PC-3 (cell line): ENCODE measurements at regions not wholly inside any gene's neighbourhood (a gene's known extent, or its start where the extent isn't known, plus 50 kb on each side); places are given as distances from the start of the nearest gene placed in this dataset.

ENCODE experiments used
- ATAC-seq: fragments of 200-7000 bp; cut with Tn5 transposase; 2 replicates; pipeline ENCODE4 v1.9.1; 2020; ENCODE audit warnings: mild to moderate bottlenecking, moderate library complexity
- BruUV-seq: library from RNA; stranded (reverse); fragments of 400-500 nt; replicated peaks from 2 replicates; lab custom pipeline; 2021; lab: Mats Ljungman, UMichigan
- CTCF ChIA-PET: fragments of 300-600 bp; sonication (Branson Sonifier 250); formaldehyde crosslinking; loops from one replicate; lab custom pipeline; 2022; ENCODE audit warnings: antibody characterized with exemption; lab: Charles Lee
- POLR2A ChIA-PET: fragments of 300-600 bp; sonication (Branson Sonifier 250); formaldehyde crosslinking; loops from one replicate; lab custom pipeline; 2022; ENCODE audit warnings: antibody characterized with exemption; ENCODE audit not compliant: unreplicated experiment; lab: Charles Lee
- DNase-seq: peaks from one replicate; pipeline ENCODE4 v3.0.0-alpha.2; 2015
- H2AFZ ChIP-seq: fragments of 300-600 bp; sonication (generic); 2 replicates; pipeline ENCODE4 v1.6.0; 2016; ENCODE audit warnings: antibody characterized with exemption, low read length
- H3F3A ChIP-seq: fragments of 300-600 bp; sonication (generic); one replicate; pipeline ENCODE4 v1.6.0; 2017; ENCODE audit warnings: antibody characterized with exemption, low read length, control low read depth, mild to moderate bottlenecking; ENCODE audit not compliant: unreplicated experiment
- H3K27ac ChIP-seq: fragments of 300-600 bp; sonication (generic); 2 replicates; pipeline ENCODE4 v1.5.1; 2016; ENCODE audit warnings: mild to moderate bottlenecking, low read length
- H3K27me3 ChIP-seq: fragments of 300-600 bp; sonication (generic); 2 replicates; pipeline ENCODE4 v1.6.1; 2016; ENCODE audit warnings: low read length, mixed read lengths
- H3K36me3 ChIP-seq: fragments of 300-600 bp; sonication (generic); 2 replicates; pipeline ENCODE4 v1.6.1; 2016; ENCODE audit warnings: low read depth, mixed run types, low read length, mixed read lengths
- H3K4me1 ChIP-seq: fragments of 300-600 bp; sonication (generic); 2 replicates; pipeline ENCODE4 v1.5.1; 2016; ENCODE audit warnings: low read length; ENCODE audit not compliant: insufficient read depth
- H3K4me2 ChIP-seq: fragments of 300-600 bp; sonication (generic); 2 replicates; pipeline ENCODE4 v1.6.0; 2016; ENCODE audit warnings: low read length
- H3K4me3 ChIP-seq: fragments of 300-600 bp; sonication (generic); 2 replicates; pipeline ENCODE4 v1.5.1; 2016; ENCODE audit warnings: mild to moderate bottlenecking, low read length, mixed read lengths
- H3K79me2 ChIP-seq: fragments of 300-600 bp; sonication (generic); 2 replicates; pipeline ENCODE4 v1.6.1; 2017; ENCODE audit warnings: low read length, mixed read lengths
- H3K9ac ChIP-seq: fragments of 300-600 bp; sonication (generic); 2 replicates; pipeline ENCODE4 v1.6.0; 2016; ENCODE audit warnings: mild to moderate bottlenecking, low read length
- H3K9me2 ChIP-seq: fragments of 300-600 bp; sonication (generic); replicated peaks from 2 replicates; pipeline ENCODE4 v1.6.1; 2016; ENCODE audit warnings: mixed run types, low read length, mixed read lengths
- H3K9me3 ChIP-seq: fragments of 300-600 bp; sonication (generic); 2 replicates; pipeline ENCODE4 v1.6.1; 2016; ENCODE audit warnings: low read length, mixed read lengths
- H4K20me1 ChIP-seq: fragments of 300-600 bp; sonication (generic); 2 replicates; pipeline ENCODE4 v1.6.1; 2016; ENCODE audit warnings: low read length, mixed read lengths
- EZH2 ChIP-seq: fragments of 300-600 bp; sonication (generic); IDR thresholded peaks from one replicate; pipeline ENCODE4 v1.6.1; 2017; ENCODE audit warnings: antibody characterized with exemption, mild to moderate bottlenecking, low read length; ENCODE audit not compliant: unreplicated experiment
- EZH2phosphoT487 ChIP-seq: fragments of 300-600 bp; sonication (generic); IDR thresholded peaks from 2 replicates; pipeline ENCODE4 v1.6.1; 2018; ENCODE audit warnings: mild to moderate bottlenecking, antibody characterized with exemption, low read length, borderline replicate concordance
- intact Hi-C: fragments of 100-400 bp; cut with micrococcal nuclease; formaldehyde crosslinking; loops from 2 replicates; pipeline ENCODE4 v1.9.0; 2023
- TF ChIP-seq, protein P1 (sequence below): fragments of 300-600 bp; sonication (generic); conservative IDR thresholded peaks from 2 replicates; pipeline ENCODE4 v1.5.1; 2017; ENCODE audit warnings: antibody characterized with exemption, low read depth, mild to moderate bottlenecking, low read length

DNA sequence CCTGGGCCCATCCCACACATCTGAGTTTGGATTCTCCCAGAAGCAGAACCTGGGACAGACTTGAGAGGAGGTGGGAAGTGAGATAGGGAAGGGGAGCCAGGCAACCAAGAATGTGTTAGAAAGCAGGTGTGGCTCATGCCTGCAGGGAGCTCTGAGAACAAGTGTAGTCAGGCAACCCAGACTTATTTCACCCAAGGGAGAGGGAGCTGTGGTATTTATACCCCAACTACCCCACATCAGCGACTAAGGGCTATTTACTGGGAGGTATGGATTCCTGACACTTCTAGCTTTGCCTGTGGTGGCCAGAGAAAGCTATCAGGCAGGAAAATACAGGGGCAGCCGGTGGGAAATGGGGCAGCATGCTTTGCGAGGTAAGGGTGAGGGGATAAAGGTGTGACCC lies 125.8 kb upstream of the MSX1 start:
- ChIA-PET CTCF (no interaction called here), POLR2A (no interaction called here)
- no peaks in the 10 kb centered on the region for H3K4me1 ChIP-seq
- H3K27ac ChIP-seq, result no peak overlapping the region
- H3K9ac ChIP-seq, result no peak overlapping the region
- H3K27me3 ChIP-seq, result no peaks in the 10 kb centered on the region
- no peaks in the 10 kb centered on the region for H3K36me3 ChIP-seq
- H2AFZ ChIP-seq, result no peak overlapping the region
- no peaks in the 10 kb centered on the region for H3K9me2 ChIP-seq
- intact Hi-C loops, result no loop called here
- no TSS peak for BruUV-seq
- no peaks in the 10 kb centered on the region for H3K9me3 ChIP-seq
- TF ChIP-seq, protein P1, sequence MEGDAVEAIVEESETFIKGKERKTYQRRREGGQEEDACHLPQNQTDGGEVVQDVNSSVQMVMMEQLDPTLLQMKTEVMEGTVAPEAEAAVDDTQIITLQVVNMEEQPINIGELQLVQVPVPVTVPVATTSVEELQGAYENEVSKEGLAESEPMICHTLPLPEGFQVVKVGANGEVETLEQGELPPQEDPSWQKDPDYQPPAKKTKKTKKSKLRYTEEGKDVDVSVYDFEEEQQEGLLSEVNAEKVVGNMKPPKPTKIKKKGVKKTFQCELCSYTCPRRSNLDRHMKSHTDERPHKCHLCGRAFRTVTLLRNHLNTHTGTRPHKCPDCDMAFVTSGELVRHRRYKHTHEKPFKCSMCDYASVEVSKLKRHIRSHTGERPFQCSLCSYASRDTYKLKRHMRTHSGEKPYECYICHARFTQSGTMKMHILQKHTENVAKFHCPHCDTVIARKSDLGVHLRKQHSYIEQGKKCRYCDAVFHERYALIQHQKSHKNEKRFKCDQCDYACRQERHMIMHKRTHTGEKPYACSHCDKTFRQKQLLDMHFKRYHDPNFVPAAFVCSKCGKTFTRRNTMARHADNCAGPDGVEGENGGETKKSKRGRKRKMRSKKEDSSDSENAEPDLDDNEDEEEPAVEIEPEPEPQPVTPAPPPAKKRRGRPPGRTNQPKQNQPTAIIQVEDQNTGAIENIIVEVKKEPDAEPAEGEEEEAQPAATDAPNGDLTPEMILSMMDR, result no peak
- no peak for TF ChIP-seq EZH2
- TF ChIP-seq EZH2phosphoT487, result no peak
- DNase-seq (no peak), ATAC-seq (no peak)
- H3F3A ChIP-seq, result no peaks in the 10 kb centered on the region
- no peak overlapping the region for H3K4me3 ChIP-seq
- no peak overlapping the region for H3K4me2 ChIP-seq
- no peaks in the 10 kb centered on the region for H3K79me2 ChIP-seq
- no peaks in the 10 kb centered on the region for H4K20me1 ChIP-seq

DNA sequence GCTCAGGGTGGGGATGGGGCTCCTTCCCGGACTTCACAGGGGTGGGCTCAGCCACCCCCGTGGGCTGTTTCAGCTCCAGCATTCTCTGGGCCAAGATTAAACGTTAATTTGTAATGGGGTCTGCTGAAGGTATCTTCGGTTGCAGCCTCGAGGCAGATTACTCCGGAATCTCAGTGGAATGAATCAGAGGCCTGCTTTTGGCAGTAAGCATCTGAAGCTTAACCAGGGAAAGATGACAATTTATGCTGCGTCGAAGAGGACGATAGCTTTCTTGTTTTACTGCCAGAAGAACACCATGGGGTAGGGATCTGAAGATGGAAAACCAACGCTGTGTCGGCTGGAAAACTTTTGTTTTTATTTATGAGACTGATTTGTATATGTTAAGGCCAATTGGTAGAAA lies 129.2 kb upstream of the MSX1 start:
- H3K27me3 ChIP-seq, result no peaks in the 10 kb centered on the region
- no peaks in the 10 kb centered on the region for H3K9me3 ChIP-seq
- CTCF ChIA-PET, result no interaction called here
- intact Hi-C loops, result no loop called here
- H3K4me2 ChIP-seq, result no peak overlapping the region
- ATAC-seq (no peak), DNase-seq (no peak)
- H3K9ac ChIP-seq, result no peak overlapping the region
- H3K4me3 ChIP-seq, result no peak overlapping the region
- TF ChIP-seq EZH2phosphoT487, result no peak
- POLR2A ChIA-PET, result no interaction called here
- no peaks in the 10 kb centered on the region for H3F3A ChIP-seq
- H3K79me2 ChIP-seq, result no peaks in the 10 kb centered on the region
- no peak overlapping the region for H3K27ac ChIP-seq
- no peaks in the 10 kb centered on the region for H3K9me2 ChIP-seq
- no TSS peak for BruUV-seq
- H4K20me1 ChIP-seq, result no peaks in the 10 kb centered on the region
- H2AFZ ChIP-seq, result no peak overlapping the region
- H3K4me1 ChIP-seq, result no peaks in the 10 kb centered on the region
- H3K36me3 ChIP-seq, result no peaks in the 10 kb centered on the region

- H3K9me3 ChIP-seq, result no peaks in the 10 kb centered on the region
- H2AFZ ChIP-seq, result no peak overlapping the region
- POLR2A ChIA-PET, result no interaction called here
- intact Hi-C loops, result no loop called here
- no peaks in the 10 kb centered on the region for H3K27me3 ChIP-seq
- no peaks in the 10 kb centered on the region for H3K79me2 ChIP-seq
- H3K36me3 ChIP-seq, result no peaks in the 10 kb centered on the region
- no peaks in the 10 kb centered on the region for H3K9me2 ChIP-seq
- H3K9ac ChIP-seq, result no peak overlapping the region
- no peak overlapping the region for H3K4me3 ChIP-seq
- no peaks in the 10 kb centered on the region for H4K20me1 ChIP-seq
- no peaks in the 10 kb centered on the region for H3F3A ChIP-seq
- H3K4me1 ChIP-seq, result no peaks in the 10 kb centered on the region
- no peak for TF ChIP-seq EZH2phosphoT487
- CTCF ChIA-PET, result no interaction called here
- BruUV-seq, result no TSS peak
- H3K4me2 ChIP-seq, result no peak overlapping the region
- ATAC-seq (no peak), DNase-seq (no peak)
- H3K27ac ChIP-seq, result no peak overlapping the region
Measured at GRCh38 chr4:4729206-4729605, 130.3 kb upstream of the MSX1 start.

DNA sequence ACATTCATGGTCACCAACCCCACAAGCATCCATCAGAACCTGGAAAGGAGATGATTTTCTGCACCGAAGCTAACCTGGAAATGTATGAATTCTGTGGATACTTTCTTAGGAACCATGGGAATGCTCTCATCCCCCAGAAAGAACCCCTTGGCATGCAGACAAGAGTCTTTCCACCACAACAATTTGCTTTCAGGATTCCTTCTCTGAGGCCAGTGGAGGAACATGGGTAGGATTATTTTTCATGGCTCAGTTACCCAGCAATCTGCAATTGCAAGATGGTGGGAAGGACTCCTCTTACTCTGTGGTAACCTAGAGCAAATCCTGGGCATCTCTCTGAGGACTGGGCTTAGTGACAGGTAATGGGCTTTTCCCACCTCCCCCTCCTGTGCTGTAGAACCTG lies 131.9 kb upstream of the MSX1 start:
- Histone ChIP-seq H3K9ac (no peak overlapping the region), H3K4me2 (no peak overlapping the region), H3K27me3 (no peaks in the 10 kb centered on the region), H3K9me2 (no peaks in the 10 kb centered on the region), H3K36me3 (no peaks in the 10 kb centered on the region), H4K20me1 (no peaks in the 10 kb centered on the region), H3F3A (no peaks in the 10 kb centered on the region), H3K4me3 (no peak overlapping the region), H2AFZ (no peak overlapping the region), H3K4me1 (no peaks in the 10 kb centered on the region), H3K79me2 (no peaks in the 10 kb centered on the region), H3K27ac (no peak overlapping the region), H3K9me3 (no peaks in the 10 kb centered on the region)
- DNase-seq, result no peak
- CTCF ChIA-PET, result no interaction called here
- TF ChIP-seq, protein P1, result no peak
- TF ChIP-seq EZH2 (no peak), EZH2phosphoT487 (no peak)
- BruUV-seq, result no TSS peak
- POLR2A ChIA-PET, result no interaction called here
- intact Hi-C loops, result no loop called here
- no peak for ATAC-seq
